Stimulated activated CD4-positive, alpha-beta T cell treated with anti-CD3 and anti-CD28 coated beads, Interleukin-15, amount 100 ng/mL, for 24 hours (primary cell): ENCODE measurements at regions not wholly inside any gene's neighbourhood (a gene's known extent, or its start where the extent isn't known, plus 50 kb on each side); places are given as distances from the start of the nearest gene placed in this dataset.

Experiments used
- DNase-seq: peaks from one replicate; pipeline ENCODE4 v3.0.0-alpha.2; 2020

- no peak for DNase-seq
Observed at GRCh38 chr14:34237677-34238076, 224.4 kb downstream of the SPTSSA start.

DNA sequence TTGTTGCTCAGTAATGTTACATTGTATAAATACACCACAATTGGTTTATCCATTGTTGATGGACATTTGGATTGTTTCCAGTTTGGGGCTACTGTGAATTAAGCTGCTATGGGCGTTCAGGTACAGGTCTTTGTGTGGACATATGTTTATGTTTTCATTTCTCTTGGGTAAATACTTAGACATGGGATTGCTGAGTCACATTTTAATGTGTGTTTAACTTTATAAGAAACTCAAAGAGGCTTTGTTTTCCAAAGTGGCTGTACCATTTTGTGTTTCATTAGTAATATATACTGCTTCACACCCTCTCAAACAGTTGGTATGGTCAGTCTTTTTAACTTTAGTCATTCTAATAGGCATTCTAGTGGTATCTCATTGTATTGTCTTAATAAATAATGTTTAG, 225.0 kb downstream of the SPTSSA start:
- DNase-seq: no peak

- DNase-seq: no peak
Observed at GRCh38 chr14:34235643-34236300, 226.3 kb downstream of the SPTSSA start.

DNA sequence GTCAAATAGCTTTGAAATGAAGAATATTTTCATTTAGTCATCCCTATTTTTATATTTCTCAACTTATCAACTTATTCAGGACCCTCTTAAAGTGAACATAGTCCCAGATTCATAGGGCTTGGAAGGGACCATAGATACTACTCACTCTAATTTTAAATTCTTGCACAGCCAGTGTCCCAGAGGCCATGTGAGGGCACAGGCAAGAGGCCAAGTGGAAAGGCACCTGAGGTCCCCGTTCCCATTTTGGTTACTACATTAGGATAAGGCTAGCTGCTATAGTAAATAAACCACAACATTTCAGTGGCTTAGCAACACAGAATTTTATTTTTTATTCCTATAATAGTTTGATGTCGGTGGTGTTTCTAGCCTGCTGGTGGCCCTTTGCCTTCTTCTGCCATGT, 227.8 kb downstream of the SPTSSA start:
- no peak for DNase-seq

DNA sequence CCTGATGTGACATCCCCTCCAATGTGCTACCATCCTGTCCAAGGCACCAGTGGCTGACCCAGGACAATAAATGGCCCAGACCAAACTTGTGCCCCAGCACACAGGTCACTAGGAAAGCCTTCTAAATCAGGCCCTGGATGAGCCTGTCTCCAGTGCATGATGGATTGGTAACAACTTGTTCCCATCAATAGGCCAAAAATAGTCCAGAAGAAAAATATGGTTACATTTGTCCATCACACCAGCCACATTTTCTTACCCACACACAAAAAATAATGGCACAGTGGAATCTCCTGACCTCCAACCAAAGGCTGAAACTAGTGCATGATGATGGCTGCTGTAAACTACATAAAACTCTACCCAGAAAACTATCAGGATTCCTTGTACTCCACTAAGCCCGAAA, 228.4 kb downstream of the SPTSSA start:
- no peak for DNase-seq

GRCh38 chr14:34232790-34233189, 229.2 kb downstream of the SPTSSA start:
- no peak for DNase-seq

DNA sequence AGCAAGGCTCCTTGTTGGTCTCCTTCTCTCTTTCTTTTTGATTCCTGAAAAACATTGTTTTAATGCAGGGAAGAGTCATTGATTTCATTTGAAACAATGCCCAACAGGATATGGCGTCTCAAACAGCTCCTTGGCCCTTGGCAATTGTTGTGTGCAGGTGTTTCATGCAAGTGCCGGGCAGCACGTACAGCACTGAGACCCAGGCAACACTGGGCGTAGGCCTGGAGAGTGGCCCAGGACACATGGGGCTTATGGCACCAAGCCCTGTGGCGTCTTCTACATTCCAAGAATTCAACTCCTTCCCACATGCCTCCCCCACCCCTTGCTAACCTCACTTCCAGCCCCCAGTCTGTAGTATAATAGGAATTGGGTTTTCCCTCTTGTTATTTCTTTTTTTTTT, 230.4 kb downstream of the SPTSSA start:
- no peak for DNase-seq

GRCh38 chr14:34229140-34229539, 232.9 kb downstream of the SPTSSA start:
- DNase-seq: no peak

GRCh38 chr14:34228650-34228976, 233.4 kb downstream of the SPTSSA start:
- no peak for DNase-seq

DNA sequence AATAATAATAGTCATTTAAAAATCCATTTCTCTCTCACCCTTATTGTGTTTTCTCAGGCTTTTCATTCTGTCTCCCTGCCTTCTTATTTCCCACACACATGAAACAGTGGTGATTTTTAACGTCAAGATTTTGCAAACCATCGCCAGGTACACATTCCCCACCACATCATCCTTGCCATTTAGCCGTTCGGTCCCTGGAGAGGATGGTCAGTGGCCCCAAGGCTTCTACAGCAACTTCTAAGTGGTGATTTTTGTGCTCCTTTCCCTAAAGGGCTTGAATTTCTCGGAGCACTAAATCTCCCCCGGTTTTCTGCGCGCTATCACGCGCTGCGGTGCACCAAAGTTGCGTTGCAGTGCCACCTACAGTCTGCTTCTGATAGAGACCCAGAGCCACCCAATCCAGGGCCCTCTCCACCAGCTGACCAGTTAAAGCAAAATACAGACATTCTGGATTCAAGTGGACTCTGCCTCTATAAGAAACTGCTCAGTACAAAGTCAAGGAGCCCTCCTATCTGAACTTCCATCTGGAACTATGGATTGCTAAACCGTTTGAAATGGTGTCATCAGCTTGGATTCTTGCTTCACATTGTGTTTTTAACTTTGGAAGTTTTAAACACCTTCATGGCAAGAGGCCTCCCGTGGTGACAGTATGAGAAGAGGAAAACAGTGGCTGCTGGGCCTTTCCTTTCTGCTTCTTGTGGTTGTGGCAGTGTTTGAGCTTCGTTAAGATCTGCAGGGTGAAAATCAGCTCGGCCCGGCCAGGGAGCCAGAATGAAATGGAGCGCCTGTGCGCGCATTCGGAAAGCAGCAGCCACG, 234.0 kb downstream of the SPTSSA start:
- peak; percentile 71 for DNase-seq

GRCh38 chr14:34224221-34224620, 237.8 kb downstream of the SPTSSA start:
- DNase-seq: no peak

DNA sequence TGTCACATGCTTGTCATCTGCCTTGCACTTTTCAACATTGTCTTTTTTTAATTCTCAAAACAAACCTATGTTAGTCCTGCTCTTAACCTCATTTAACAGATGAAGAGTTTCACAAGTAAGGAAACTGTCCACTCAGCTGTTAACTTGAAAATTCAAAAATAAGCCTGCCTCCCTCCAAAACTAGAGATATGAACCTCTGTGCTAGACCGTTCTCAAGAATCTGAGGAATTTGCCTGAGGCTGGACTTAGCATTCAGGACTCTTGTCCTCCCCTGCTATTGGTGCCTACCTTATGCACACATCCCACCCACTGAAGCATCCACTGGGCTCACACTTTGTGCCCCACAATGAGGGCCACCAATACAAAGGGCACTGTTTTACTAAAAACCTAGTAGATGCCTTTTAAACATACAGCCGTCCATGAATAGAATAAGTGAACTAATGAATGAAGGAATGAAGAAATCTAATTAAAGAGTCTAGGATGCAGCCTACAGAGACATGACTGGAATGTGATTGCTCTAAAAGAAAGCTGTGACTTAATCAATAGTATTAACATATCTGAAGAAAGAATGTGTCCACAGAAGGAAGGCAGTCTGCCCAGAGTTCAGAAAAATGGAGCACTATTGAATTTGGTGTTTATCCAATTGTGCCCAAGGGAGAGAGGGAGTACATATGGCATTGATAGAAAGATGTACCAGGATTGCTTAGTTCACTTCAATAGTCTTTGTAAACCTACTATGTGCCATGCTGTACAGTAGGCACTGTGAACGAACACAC, 238.5 kb downstream of the SPTSSA start:
- DNase-seq: no peak

GRCh38 chr14:34222867-34223266, 239.2 kb downstream of the SPTSSA start:
- DNase-seq: no peak

GRCh38 chr14:34222122-34222521, 239.9 kb downstream of the SPTSSA start:
- DNase-seq: no peak

- peak; percentile 34 for DNase-seq
Observed at GRCh38 chr14:34220921-34221320, 241.1 kb downstream of the SPTSSA start.

DNA sequence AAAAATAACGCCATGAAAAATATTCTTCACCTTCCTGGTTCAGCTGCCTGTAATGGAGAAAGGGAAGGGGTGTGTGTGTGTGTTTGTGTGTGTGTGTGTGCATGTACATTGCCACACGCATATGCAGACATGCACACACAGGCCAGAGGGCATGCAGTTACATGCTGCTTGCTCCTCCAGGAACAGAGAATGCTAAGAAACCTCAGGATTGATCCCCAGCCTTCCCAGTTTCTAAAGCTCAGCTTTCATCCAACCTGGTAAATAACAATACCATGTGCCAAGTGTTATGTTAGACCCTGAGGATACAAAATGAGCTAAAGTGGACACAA, 241.7 kb downstream of the SPTSSA start:
- no peak for DNase-seq

GRCh38 chr14:34219661-34220377, 242.2 kb downstream of the SPTSSA start:
- DNase-seq: no peak

DNA sequence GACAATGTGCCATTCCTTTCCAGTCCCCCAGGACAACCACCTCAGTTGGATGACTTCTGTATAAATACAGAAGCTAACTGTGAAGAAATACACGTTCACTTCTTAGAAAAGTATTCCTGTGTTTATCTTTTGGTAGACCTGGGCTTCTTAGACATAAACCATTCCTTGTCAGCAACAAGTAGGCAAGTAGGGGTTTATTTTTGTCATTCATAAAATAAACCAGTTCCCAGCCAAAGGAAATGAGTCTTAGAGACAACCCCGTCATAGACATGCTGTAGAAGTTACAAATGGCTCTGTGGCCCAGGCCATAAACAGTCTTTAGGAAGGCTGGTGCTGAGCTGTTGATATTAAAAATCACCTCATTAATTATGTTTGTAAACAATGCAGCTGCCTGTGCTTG, 243.2 kb downstream of the SPTSSA start:
- DNase-seq: no peak

DNA sequence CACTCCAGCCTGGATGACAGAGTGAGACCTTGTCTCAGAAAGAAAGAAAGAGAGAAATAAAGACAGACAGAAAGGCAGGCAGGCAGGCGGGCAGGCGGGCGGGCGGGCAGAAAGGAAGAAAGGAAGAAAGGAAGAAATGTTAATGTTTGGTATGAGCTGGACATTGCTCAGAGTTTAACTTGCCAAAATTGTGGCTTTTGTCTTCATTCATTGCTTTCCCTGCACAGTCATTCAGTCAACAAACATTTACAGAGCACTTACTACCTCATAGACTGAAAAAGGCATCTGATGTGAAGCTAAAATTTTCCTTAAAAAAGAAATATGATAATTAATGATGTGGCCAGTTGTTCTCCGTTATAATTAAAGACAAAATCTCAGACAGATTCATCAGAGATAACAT, 247.1 kb downstream of the SPTSSA start:
- no peak for DNase-seq

DNA sequence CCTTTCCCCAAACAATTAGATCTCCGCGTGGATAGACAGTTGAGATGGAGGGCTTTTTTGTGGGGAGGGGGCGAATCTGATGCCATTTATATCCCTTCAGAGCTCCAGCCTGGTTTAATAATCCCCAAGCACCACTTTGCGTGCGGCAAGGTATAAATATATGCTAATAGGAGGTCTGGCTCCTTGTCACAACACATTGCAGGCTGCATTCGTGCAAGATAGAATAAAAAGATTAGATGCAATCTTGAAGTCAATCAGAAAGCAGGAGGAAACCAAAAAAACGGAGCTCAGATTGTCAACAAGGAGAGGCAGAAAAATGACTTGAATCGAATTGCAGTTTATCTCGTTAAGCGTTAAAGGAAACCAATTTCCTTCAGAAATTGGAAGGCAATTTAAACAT, 248.7 kb downstream of the SPTSSA start:
- no peak for DNase-seq

GRCh38 chr14:34212172-34212929, 249.7 kb downstream of the SPTSSA start:
- DNase-seq: no peak

DNA sequence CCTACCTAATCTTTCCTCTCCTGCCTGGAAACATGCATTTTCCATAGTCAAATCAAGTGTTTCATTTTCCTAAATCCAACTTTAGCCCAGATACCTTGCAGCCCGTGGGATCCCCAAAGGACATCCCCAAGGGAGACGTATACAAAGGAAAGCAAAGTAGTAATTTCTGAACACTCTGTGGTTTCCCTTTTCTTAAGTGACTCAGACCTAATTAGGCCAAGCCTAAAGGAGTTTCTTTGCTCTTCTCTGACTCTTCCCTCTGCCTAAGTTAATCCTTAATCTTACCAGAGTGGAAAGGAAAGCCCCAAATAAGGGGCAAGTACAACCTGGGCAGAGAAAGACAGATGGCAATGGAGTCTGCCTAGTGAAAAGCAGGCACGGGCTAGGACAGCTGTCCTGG, 250.3 kb downstream of the SPTSSA start:
- DNase-seq: no peak

DNA sequence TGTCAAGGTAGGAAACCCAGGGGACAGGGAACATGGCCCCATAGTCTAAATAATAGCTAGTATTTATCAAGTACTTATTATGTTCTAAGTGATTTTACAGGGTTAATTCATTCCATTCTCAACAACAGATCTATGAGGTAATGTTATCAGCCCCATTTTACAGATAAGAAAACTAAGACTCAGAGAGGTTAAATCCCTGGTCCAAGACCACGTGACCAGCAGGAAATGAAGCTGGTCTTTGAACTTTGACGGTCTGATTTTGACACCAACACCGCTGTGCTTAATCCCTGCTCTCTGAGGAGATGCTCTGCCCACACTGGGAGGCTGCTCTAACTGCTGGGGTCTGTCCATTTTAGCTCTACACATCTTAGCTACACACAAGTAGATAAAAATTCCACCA, 253.5 kb downstream of the SPTSSA start:
- DNase-seq: no peak
